ENCODE measurements at regions not wholly inside any gene's neighbourhood (a gene's known extent, or its start where the extent isn't known, plus 50 kb on each side); places are given as distances from the start of the nearest gene placed in this dataset.

DNA sequence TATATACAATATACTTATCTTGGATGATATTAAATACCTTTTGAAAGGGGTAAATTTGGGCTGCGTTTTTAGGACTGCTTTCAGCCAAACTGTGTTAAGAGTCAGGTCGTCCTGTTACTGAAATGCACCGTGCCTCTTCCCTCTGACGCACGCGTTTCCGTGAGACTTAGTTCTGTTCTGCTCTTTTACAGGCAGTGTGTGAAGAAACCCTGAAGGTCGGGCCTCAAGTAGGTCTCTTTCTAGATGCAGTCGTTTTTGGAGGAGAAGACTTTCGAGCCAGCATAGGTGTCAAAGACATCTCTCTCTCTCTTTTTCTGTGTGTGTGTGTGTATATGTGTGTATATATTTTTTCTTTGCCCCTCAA lies 107.0 kb downstream of the ZIC5 start:
- intact Hi-C loops (cut with micrococcal nuclease; ENCODE audit: unreplicated experiment) = no loop called here
- Histone ChIP-seq H3K4me3 (ENCODE audit: low read depth, low read length) (no peak overlapping the region), H3K27me3 (replicated peaks; ENCODE audit: control insufficient read depth, insufficient read depth, low read length) (no peaks in the 10 kb centered on the region; the same call in 1 of the 2 replicates), H3K9me3 (no peaks in the 10 kb centered on the region), H3K4me1 (no peaks in the 10 kb centered on the region), H3K36me3 (ENCODE audit: control insufficient read depth, insufficient read depth, low read length) (no peaks in the 10 kb centered on the region)
- Mint-ChIP-seq H3K4me1 (ENCODE audit: low read depth, unreplicated experiment) (no peaks in the 10 kb centered on the region), H3K27ac (ENCODE audit: unreplicated experiment) (no peak overlapping the region), H3K9me3 (ENCODE audit: unreplicated experiment) (no peaks in the 10 kb centered on the region), H3K36me3 (ENCODE audit: insufficient read depth, unreplicated experiment) (no peaks in the 10 kb centered on the region), H3K27me3 (ENCODE audit: insufficient read depth, unreplicated experiment) (peaks cover 21% of the 10 kb centered on the region), H3K4me3 (ENCODE audit: unreplicated experiment) (no peak overlapping the region)
- CTCF ChIA-PET = no interaction called here
- no TSS peak for BruUV-seq (replicated peaks)
- POLR2A ChIA-PET = no interaction called here
- no peak for DNase-seq
- TF ChIP-seq, protein P1, sequence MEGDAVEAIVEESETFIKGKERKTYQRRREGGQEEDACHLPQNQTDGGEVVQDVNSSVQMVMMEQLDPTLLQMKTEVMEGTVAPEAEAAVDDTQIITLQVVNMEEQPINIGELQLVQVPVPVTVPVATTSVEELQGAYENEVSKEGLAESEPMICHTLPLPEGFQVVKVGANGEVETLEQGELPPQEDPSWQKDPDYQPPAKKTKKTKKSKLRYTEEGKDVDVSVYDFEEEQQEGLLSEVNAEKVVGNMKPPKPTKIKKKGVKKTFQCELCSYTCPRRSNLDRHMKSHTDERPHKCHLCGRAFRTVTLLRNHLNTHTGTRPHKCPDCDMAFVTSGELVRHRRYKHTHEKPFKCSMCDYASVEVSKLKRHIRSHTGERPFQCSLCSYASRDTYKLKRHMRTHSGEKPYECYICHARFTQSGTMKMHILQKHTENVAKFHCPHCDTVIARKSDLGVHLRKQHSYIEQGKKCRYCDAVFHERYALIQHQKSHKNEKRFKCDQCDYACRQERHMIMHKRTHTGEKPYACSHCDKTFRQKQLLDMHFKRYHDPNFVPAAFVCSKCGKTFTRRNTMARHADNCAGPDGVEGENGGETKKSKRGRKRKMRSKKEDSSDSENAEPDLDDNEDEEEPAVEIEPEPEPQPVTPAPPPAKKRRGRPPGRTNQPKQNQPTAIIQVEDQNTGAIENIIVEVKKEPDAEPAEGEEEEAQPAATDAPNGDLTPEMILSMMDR (IDR thresholded peaks at IDR 0.05; ENCODE audit: insufficient read depth in 1 of 2, low read depth in 1 of 2, low read length in 1 of 2, severe bottlenecking in 1 of 2, unreplicated experiment in 1 of 2) = no peak

DNA sequence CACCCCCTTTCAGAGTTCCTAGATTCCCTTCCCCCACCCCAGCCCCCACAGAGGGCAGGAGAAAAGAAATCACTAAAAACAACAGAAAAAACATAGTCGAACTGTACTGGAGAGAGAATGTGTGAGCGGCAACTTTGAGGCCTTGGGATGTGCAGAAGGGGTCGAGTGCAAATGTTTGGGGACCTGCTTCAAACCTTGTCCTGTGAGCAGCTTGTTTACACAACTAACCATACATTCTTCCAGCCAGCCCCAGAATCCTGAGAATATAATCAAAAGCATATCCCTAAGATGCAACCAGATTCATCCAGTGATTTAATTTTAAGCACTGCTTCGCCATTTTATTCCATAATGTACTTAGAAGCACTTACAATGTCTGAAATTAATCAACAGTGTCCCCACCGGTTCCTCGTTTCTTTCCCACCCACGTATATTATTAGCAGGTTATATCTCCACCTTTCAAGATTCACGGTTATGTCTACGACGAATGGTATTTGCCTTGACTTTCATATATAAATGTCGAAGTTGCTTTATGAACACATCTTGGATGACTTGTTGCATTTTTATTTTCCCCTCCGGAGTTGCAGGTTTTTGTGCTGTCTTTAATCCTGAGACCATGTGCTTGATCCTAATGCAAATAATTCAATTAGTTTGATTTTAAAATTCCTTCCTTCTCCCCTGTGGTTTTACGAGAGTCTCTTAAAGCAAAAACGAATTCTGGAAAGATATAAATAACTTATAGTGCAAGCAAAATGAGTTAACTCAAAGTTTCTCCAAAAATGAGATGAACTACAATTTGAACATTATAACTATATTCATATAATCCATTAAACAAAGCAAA lies 107.6 kb downstream of the ZIC5 start:
- TF ChIP-seq, protein P1 (IDR thresholded peaks at IDR 0.05; ENCODE audit: insufficient read depth in 1 of 2, low read depth in 1 of 2, low read length in 1 of 2, severe bottlenecking in 1 of 2, unreplicated experiment in 1 of 2) = no peak
- Mint-ChIP-seq H3K36me3 (ENCODE audit: insufficient read depth, unreplicated experiment) (no peaks in the 10 kb centered on the region), H3K4me3 (ENCODE audit: unreplicated experiment) (no peak overlapping the region), H3K4me1 (ENCODE audit: low read depth, unreplicated experiment) (no peaks in the 10 kb centered on the region), H3K27me3 (ENCODE audit: insufficient read depth, unreplicated experiment) (peaks cover 20% of the 10 kb centered on the region), H3K27ac (ENCODE audit: unreplicated experiment) (no peak overlapping the region), H3K9me3 (ENCODE audit: unreplicated experiment) (no peaks in the 10 kb centered on the region)
- ChIA-PET CTCF (no interaction called here), POLR2A (no interaction called here)
- no peaks in the 10 kb centered on the region for H3K4me1 ChIP-seq
- H3K36me3 ChIP-seq (ENCODE audit: control insufficient read depth, insufficient read depth, low read length) = no peaks in the 10 kb centered on the region
- no peaks in the 10 kb centered on the region for H3K9me3 ChIP-seq
- BruUV-seq (replicated peaks) = no TSS peak
- DNase-seq = no peak
- intact Hi-C loops (cut with micrococcal nuclease; ENCODE audit: unreplicated experiment) = no loop called here
- H3K4me3 ChIP-seq (ENCODE audit: low read depth, low read length) = no peak overlapping the region
- no peaks in the 10 kb centered on the region; the same call in 1 of the 2 replicates for H3K27me3 ChIP-seq (replicated peaks; ENCODE audit: control insufficient read depth, insufficient read depth, low read length)

DNA sequence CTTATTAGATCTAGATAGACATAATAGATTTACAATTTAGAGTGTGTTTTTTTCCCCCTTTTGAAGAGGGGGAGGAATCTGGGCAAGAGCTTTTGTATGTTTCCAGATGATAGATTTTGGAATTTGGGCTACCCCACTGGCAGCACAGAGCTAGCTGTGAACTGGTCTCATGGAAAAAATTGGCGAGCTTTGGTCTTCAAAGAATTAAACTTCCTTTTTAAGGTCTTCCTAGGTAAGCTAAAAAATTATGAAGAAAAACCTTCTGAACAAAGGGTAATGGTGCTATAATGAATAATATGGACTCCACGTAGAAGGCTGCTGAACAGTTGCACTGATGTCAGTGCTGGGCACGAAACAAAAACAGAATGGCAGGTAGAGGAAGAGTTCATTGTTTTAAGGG lies 109.3 kb downstream of the ZIC5 start:
- no peaks in the 10 kb centered on the region for H3K9me3 ChIP-seq
- ChIA-PET POLR2A (no interaction called here), CTCF (no interaction called here)
- H3K9me3 Mint-ChIP-seq (ENCODE audit: unreplicated experiment) = no peaks in the 10 kb centered on the region
- H3K27ac Mint-ChIP-seq (ENCODE audit: unreplicated experiment) = no peak overlapping the region
- no peak overlapping the region for H3K4me3 Mint-ChIP-seq (ENCODE audit: unreplicated experiment)
- no peaks in the 10 kb centered on the region for H3K4me1 Mint-ChIP-seq (ENCODE audit: low read depth, unreplicated experiment)
- BruUV-seq (replicated peaks) = no TSS peak
- no peaks in the 10 kb centered on the region for H3K36me3 Mint-ChIP-seq (ENCODE audit: insufficient read depth, unreplicated experiment)
- intact Hi-C loops (cut with micrococcal nuclease; ENCODE audit: unreplicated experiment) = no loop called here
- no peak for DNase-seq
- no peak overlapping the region for H3K4me3 ChIP-seq (ENCODE audit: low read depth, low read length)
- peaks cover 20% of the 10 kb centered on the region for H3K27me3 Mint-ChIP-seq (ENCODE audit: insufficient read depth, unreplicated experiment)
- TF ChIP-seq, protein P1 (IDR thresholded peaks at IDR 0.05; ENCODE audit: insufficient read depth in 1 of 2, low read depth in 1 of 2, low read length in 1 of 2, severe bottlenecking in 1 of 2, unreplicated experiment in 1 of 2) = no peak
- no peaks in the 10 kb centered on the region; the same call in 1 of the 2 replicates for H3K27me3 ChIP-seq (replicated peaks; ENCODE audit: control insufficient read depth, insufficient read depth, low read length)
- H3K36me3 ChIP-seq (ENCODE audit: control insufficient read depth, insufficient read depth, low read length) = no peaks in the 10 kb centered on the region
- H3K4me1 ChIP-seq = no peaks in the 10 kb centered on the region
